ENCODE measurements at regions not wholly inside any gene's neighbourhood (a gene's known extent, or its start where the extent isn't known, plus 50 kb on each side); places are given as distances from the start of the nearest gene placed in this dataset.

GRCh38 chr11:81033779-81034540 is 1593.1 kb upstream of the TENM4 start:
- TF ChIP-seq TAF1 (conservative IDR thresholded peaks at IDR 0.05) (no peak), ZBTB33 (IDR thresholded peaks at IDR 0.05) (no peak), ATF3 (IDR thresholded peaks at IDR 0.05) (no peak), JUND (IDR thresholded peaks at IDR 0.05) (no peak), RAD21 (IDR thresholded peaks at IDR 0.05) (no peak), REST (IDR thresholded peaks at IDR 0.05) (no peak), CTCF (IDR thresholded peaks at IDR 0.05; ENCODE audit: low read depth, low read length, missing input control) (no peak), HNF4G (IDR thresholded peaks at IDR 0.05) (no peak), EGR1 (IDR thresholded peaks at IDR 0.05; ENCODE audit: low read depth in 2 of 2) (no peak), SP1 (IDR thresholded peaks at IDR 0.05) (no peak)

Data from liver (tissue), 3 donors.